ENCODE measurements at regions not wholly inside any gene's neighbourhood (a gene's known extent, or its start where the extent isn't known, plus 50 kb on each side); places are given as distances from the start of the nearest gene placed in this dataset.

DNA sequence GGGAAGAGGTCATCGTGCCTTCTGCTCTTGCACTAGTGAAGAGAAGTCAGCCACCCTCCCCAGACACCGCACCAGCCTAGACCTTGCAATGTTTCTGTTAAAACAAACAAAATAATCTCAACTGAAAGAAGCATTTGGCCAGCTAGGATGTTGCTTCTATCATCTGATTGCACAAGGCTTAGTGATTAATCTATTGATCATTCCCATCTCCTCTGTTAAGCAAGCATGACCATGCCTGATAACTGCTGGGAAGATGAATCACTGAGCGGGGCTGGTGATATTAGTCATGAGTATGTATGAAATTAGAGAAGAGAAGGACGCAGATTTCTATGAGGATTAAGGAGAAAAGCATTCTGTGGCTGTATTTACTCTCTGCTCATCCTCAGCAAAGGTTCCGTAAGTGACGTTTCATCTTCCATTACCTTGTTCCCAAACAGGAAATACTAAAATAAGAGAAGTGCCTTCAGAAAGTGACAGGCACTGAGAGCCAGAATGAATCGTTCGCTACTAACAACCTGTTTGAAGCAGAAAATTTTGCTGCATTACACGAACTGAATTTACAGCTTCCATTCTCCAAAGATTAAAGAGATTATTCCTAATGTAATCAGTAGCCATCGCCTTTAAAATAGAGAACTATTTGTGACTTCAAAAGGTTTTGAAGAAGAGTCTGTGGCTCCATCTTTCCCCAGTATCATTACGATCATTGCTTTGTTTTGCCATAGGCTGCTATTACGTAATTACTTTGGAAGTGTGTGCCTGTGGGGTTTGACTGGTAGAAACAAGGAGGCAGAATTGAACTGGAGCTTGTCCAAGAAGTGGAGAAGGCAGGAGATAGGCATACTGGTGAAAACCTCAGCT is 219.1 kb downstream of the MED10 start:
- H3K9me3 Mint-ChIP-seq: no peaks in the 10 kb centered on the region

DNA sequence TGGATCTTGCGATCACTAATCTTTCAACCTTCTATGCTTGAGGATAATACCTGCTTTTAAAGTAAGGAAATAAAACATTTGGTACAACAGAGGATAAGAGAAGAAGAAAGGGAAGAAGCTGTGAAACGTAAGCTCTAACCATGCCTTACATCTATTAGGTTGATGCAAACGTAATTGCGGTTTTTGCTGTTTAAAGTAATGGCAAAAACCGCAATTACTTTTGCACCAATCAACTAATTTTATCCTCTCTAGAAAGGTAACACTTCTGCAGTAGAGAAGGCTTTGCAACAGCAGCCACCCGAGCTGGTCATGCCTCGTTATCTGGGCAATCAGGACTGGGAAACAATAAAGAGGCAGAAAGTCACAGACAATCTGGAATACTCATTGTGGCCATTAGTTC is 224.1 kb downstream of the MED10 start:
- Histone ChIP-seq H3K79me2 (ENCODE audit: low read depth) (no peaks in the 10 kb centered on the region), H3K4me1 (peaks cover 3% of the 10 kb centered on the region), H3K27me3 (no peaks in the 10 kb centered on the region), H3K27ac (no peak overlapping the region), H2AFZ (replicated peaks) (no peak overlapping the region), H3K4me2 (no peak overlapping the region), H3K9ac (no peak overlapping the region), H4K20me1 (ENCODE audit: low read depth) (no peaks in the 10 kb centered on the region), H3K4me3 (no peak overlapping the region), H3K36me3 (no peaks in the 10 kb centered on the region), H3F3A (ENCODE audit: low read depth) (no peaks in the 10 kb centered on the region), H3K9me3 (ENCODE audit: low read depth) (no peaks in the 10 kb centered on the region)
- Mint-ChIP-seq H3K4me3 (no peak overlapping the region), H3K27me3 (ENCODE audit: insufficient read depth, low read depth) (peaks cover 3% of the 10 kb centered on the region), H3K4me1 (peaks cover 4% of the 10 kb centered on the region), H3K27ac (no peak overlapping the region), H3K9me3 (no peaks in the 10 kb centered on the region), H3K36me3 (no peaks in the 10 kb centered on the region)
- no peak for DNase-seq (ENCODE audit: low spot score)
- TF ChIP-seq EZH2phosphoT487 (IDR thresholded peaks at IDR 0.05) (no peak), EZH2 (IDR thresholded peaks at IDR 0.05) (no peak)
- TF ChIP-seq, protein P1, sequence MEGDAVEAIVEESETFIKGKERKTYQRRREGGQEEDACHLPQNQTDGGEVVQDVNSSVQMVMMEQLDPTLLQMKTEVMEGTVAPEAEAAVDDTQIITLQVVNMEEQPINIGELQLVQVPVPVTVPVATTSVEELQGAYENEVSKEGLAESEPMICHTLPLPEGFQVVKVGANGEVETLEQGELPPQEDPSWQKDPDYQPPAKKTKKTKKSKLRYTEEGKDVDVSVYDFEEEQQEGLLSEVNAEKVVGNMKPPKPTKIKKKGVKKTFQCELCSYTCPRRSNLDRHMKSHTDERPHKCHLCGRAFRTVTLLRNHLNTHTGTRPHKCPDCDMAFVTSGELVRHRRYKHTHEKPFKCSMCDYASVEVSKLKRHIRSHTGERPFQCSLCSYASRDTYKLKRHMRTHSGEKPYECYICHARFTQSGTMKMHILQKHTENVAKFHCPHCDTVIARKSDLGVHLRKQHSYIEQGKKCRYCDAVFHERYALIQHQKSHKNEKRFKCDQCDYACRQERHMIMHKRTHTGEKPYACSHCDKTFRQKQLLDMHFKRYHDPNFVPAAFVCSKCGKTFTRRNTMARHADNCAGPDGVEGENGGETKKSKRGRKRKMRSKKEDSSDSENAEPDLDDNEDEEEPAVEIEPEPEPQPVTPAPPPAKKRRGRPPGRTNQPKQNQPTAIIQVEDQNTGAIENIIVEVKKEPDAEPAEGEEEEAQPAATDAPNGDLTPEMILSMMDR (IDR thresholded peaks at IDR 0.05): no peak

More for the DNA sequence above, 219.1 kb downstream of the MED10 start:
- H3K79me2 ChIP-seq (ENCODE audit: low read depth): no peaks in the 10 kb centered on the region
- no peak overlapping the region for H3K27ac ChIP-seq
- Mint-ChIP-seq H3K27me3 (ENCODE audit: insufficient read depth, low read depth) (peaks cover 3% of the 10 kb centered on the region), H3K4me3 (no peak overlapping the region), H3K4me1 (peaks cover 25% of the 10 kb centered on the region), H3K27ac (no peak overlapping the region), H3K36me3 (no peaks in the 10 kb centered on the region)
- no peak overlapping the region for H3K9ac ChIP-seq
- H3K9me3 ChIP-seq (ENCODE audit: low read depth): no peaks in the 10 kb centered on the region
- no peaks in the 10 kb centered on the region for H3K36me3 ChIP-seq
- H3F3A ChIP-seq (ENCODE audit: low read depth): peaks cover 14% of the 10 kb centered on the region
- no peak overlapping the region for H3K4me2 ChIP-seq
- no peaks in the 10 kb centered on the region for H4K20me1 ChIP-seq (ENCODE audit: low read depth)
- DNase-seq (ENCODE audit: low spot score): no peak
- H2AFZ ChIP-seq (replicated peaks): no peak overlapping the region
- peaks cover 22% of the 10 kb centered on the region for H3K4me1 ChIP-seq
- H3K27me3 ChIP-seq: no peaks in the 10 kb centered on the region
- no peak for TF ChIP-seq EZH2 (IDR thresholded peaks at IDR 0.05)
- TF ChIP-seq, protein P1 (IDR thresholded peaks at IDR 0.05): no peak
- TF ChIP-seq EZH2phosphoT487 (IDR thresholded peaks at IDR 0.05): no peak
- H3K4me3 ChIP-seq: no peak overlapping the region

DNA sequence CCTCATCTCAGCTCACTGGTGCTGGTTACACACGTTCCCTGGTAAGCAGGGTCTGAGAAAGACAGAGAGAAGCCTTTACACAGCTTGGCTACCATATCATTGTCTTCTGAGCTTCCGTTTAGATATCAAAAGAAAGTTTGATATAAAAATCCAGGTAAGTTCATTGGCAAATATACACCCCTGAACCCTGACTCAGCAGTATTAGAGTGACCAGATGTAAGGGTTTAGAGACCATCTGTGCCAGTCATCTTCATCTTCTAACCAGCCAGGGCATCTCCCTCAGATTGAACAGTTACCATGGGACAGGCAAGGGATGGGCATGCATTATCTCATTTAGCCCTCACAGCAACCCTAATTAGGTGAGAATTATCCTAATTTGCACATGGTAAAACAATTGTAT is 232.1 kb downstream of the MED10 start:
- TF ChIP-seq, protein P1 (IDR thresholded peaks at IDR 0.05): no peak
- TF ChIP-seq EZH2 (IDR thresholded peaks at IDR 0.05) (no peak), EZH2phosphoT487 (IDR thresholded peaks at IDR 0.05) (no peak)
- no peaks in the 10 kb centered on the region for H3K36me3 ChIP-seq
- H4K20me1 ChIP-seq (ENCODE audit: low read depth): no peaks in the 10 kb centered on the region
- Mint-ChIP-seq H3K4me3 (no peak overlapping the region), H3K27ac (no peak overlapping the region), H3K36me3 (no peaks in the 10 kb centered on the region), H3K27me3 (ENCODE audit: insufficient read depth, low read depth) (peaks cover 3% of the 10 kb centered on the region), H3K4me1 (peaks cover 3% of the 10 kb centered on the region), H3K9me3 (no peaks in the 10 kb centered on the region)
- peaks cover 20% of the 10 kb centered on the region for H3K4me1 ChIP-seq
- H2AFZ ChIP-seq (replicated peaks): no peak overlapping the region
- no peak for DNase-seq (ENCODE audit: low spot score)
- peaks cover 10% of the 10 kb centered on the region for H3F3A ChIP-seq (ENCODE audit: low read depth)
- no peaks in the 10 kb centered on the region for H3K9me3 ChIP-seq (ENCODE audit: low read depth)
- no peak overlapping the region for H3K4me3 ChIP-seq
- no peak overlapping the region for H3K4me2 ChIP-seq
- no peak overlapping the region for H3K27ac ChIP-seq
- no peak overlapping the region for H3K9ac ChIP-seq
- H3K27me3 ChIP-seq: no peaks in the 10 kb centered on the region
- no peaks in the 10 kb centered on the region for H3K79me2 ChIP-seq (ENCODE audit: low read depth)

Measured in neural progenitor cell (in vitro differentiated cells).